SK-N-SH treated with all-trans-retinoic acid at 6 μM for 48 hours (cell line): ENCODE measurements at regions not wholly inside any gene's neighbourhood (a gene's known extent, or its start where the extent isn't known, plus 50 kb on each side); places are given as distances from the start of the nearest gene placed in this dataset.
"Not testable (repeated sequence)": the region's sequence is repeated elsewhere in the genome, so short reads cannot be mapped to it uniquely, and the experiment has no call there.

Experiments
- ATAC-seq: fragments of 200-7000 bp; cut with Tn5 transposase; 3 replicates; pipeline ENCODE4 v1.9.1; 2020; ENCODE audit warnings: mild to moderate bottlenecking, moderate library complexity
- ARNTL ChIP-seq: fragments of 450-650 bp; formaldehyde crosslinking; IDR thresholded peaks from 2 replicates; pipeline ENCODE4 v1.5.0; 2020; ENCODE audit warnings: low read depth, mild to moderate bottlenecking, moderate library complexity, borderline replicate concordance
- BACH2 ChIP-seq: fragments of 250-450 bp; sonication (Bioruptor Pico); IDR thresholded peaks from 2 replicates; pipeline ENCODE4 v1.9.0; 2021; ENCODE audit warnings: mild to moderate bottlenecking, borderline replicate concordance
- CREB5 ChIP-seq: fragments of 250-450 bp; sonication (Bioruptor Pico); IDR thresholded peaks from 2 replicates; pipeline ENCODE4 v1.5.1; 2020; ENCODE audit warnings: low read depth, mild to moderate bottlenecking, moderate library complexity
- ESRRG ChIP-seq: fragments of 250-450 bp; sonication (Bioruptor Pico); IDR thresholded peaks from 2 replicates; pipeline ENCODE4 v1.6.1; 2021; ENCODE audit warnings: mild to moderate bottlenecking
- GLIS3 ChIP-seq: fragments of 250-450 bp; sonication (Bioruptor Pico); IDR thresholded peaks from 2 replicates; pipeline ENCODE4 v1.5.0; 2020; ENCODE audit warnings: mild to moderate bottlenecking, moderate library complexity
- ISL1 ChIP-seq: fragments of 250-450 bp; sonication (Bioruptor Pico); IDR thresholded peaks from 2 replicates; pipeline ENCODE4 v2.1.2; 2022; ENCODE audit warnings: mild to moderate bottlenecking, moderate library complexity
- PATZ1 ChIP-seq: fragments of 250-450 bp; sonication (Bioruptor Pico); IDR thresholded peaks from 2 replicates; pipeline ENCODE4 v1.8.0; 2020; ENCODE audit warnings: mild to moderate bottlenecking, moderate library complexity, borderline replicate concordance
- POU6F1 ChIP-seq: fragments of 250-450 bp; sonication (Bioruptor Pico); IDR thresholded peaks from 2 replicates; pipeline ENCODE4 v1.8.0; 2021; ENCODE audit warnings: low read depth, mild to moderate bottlenecking, moderate library complexity, borderline replicate concordance
- RARB ChIP-seq: fragments of 250-450 bp; sonication (Bioruptor Pico); IDR thresholded peaks from 2 replicates; pipeline ENCODE4 v1.8.0; 2021; ENCODE audit warnings: mild to moderate bottlenecking, moderate library complexity
- SNAI2 ChIP-seq: fragments of 250-450 bp; sonication (Bioruptor Pico); IDR thresholded peaks from 2 replicates; pipeline ENCODE4 v1.5.0; 2020; ENCODE audit warnings: mild to moderate bottlenecking, moderate library complexity
- TCF4 ChIP-seq: fragments of 250-450 bp; sonication (Bioruptor Pico); IDR thresholded peaks from 2 replicates; pipeline ENCODE4 v1.8.0; 2021; ENCODE audit warnings: mild to moderate bottlenecking, moderate library complexity, borderline replicate concordance
- TSHZ2 ChIP-seq: fragments of 250-450 bp; sonication (Bioruptor Pico); IDR thresholded peaks from 2 replicates; pipeline ENCODE4 v1.5.0; 2020; ENCODE audit warnings: mild to moderate bottlenecking, moderate library complexity
- ZC3H10 ChIP-seq: fragments of 250-450 bp; sonication (Bioruptor Pico); IDR thresholded peaks from 2 replicates; pipeline ENCODE4 v1.5.1; 2021; ENCODE audit warnings: mild to moderate bottlenecking, moderate library complexity
- ZFP3 ChIP-seq: fragments of 250-450 bp; sonication (Bioruptor Pico); IDR thresholded peaks from 2 replicates; pipeline ENCODE4 v1.5.0; 2020; ENCODE audit warnings: mild to moderate bottlenecking, moderate library complexity
- ZNF565 ChIP-seq: fragments of 450-650 bp; formaldehyde crosslinking; conservative IDR thresholded peaks from 2 replicates; pipeline ENCODE4 v1.5.0; 2020; ENCODE audit warnings: low read depth, mild to moderate bottlenecking, moderate library complexity

- no peak for ATAC-seq
- no peak for TF ChIP-seq CREB5 (CRISPR knock-in tag)
- no peak for TF ChIP-seq PATZ1 (CRISPR knock-in tag)
- TF ChIP-seq RARB (CRISPR knock-in tag), result no peak
- no peak for TF ChIP-seq ZFP3 (CRISPR knock-in tag)
- TF ChIP-seq ARNTL, result no peak
- no peak for TF ChIP-seq BACH2 (CRISPR knock-in tag)
- no peak for TF ChIP-seq ZNF565 (CRISPR knock-in tag)
- no peak for TF ChIP-seq POU6F1 (CRISPR knock-in tag)
- TF ChIP-seq ZC3H10 (CRISPR knock-in tag), result no peak
- TF ChIP-seq TSHZ2 (CRISPR knock-in tag), result no peak
- TF ChIP-seq SNAI2 (CRISPR knock-in tag), result no peak
- TF ChIP-seq ESRRG (CRISPR knock-in tag), result no peak
- no peak for TF ChIP-seq GLIS3 (CRISPR knock-in tag)
- no peak for TF ChIP-seq ISL1
- no peak for TF ChIP-seq TCF4 (CRISPR knock-in tag)
Observed at GRCh38 chr6:170146640-170147039, 144.2 kb downstream of the DLL1 start.

- ATAC-seq, result not testable (repeated sequence)
Observed at GRCh38 chr6:170146131-170146530, 144.7 kb downstream of the DLL1 start.

- not testable (repeated sequence) for ATAC-seq
Observed at GRCh38 chr6:170145716-170146115, 145.2 kb downstream of the DLL1 start.

- TF ChIP-seq POU6F1 (CRISPR knock-in tag), result no peak
- TF ChIP-seq PATZ1 (CRISPR knock-in tag), result no peak
- TF ChIP-seq BACH2 (CRISPR knock-in tag), result no peak
- TF ChIP-seq TSHZ2 (CRISPR knock-in tag), result no peak
- no peak for TF ChIP-seq ISL1
- no peak for ATAC-seq
Observed at GRCh38 chr6:170145272-170145592, 145.6 kb downstream of the DLL1 start.
